ENCODE measurements at regions not wholly inside any gene's neighbourhood (a gene's known extent, or its start where the extent isn't known, plus 50 kb on each side); places are given as distances from the start of the nearest gene placed in this dataset.

- TF ChIP-seq POLR2AphosphoS5 (IDR thresholded peaks at IDR 0.05; ENCODE audit: low read depth) (no peak), GABPA (IDR thresholded peaks at IDR 0.05; ENCODE audit: low read depth) (no peak), CTCF (IDR thresholded peaks at IDR 0.05; ENCODE audit: insufficient read depth, low read length) (no peak)
These were observed 845.9 kb downstream of the TBL1XR1 start for GRCh38 chr3:176351408-176351807.
